ENCODE measurements at regions not wholly inside any gene's neighbourhood (a gene's known extent, or its start where the extent isn't known, plus 50 kb on each side); places are given as distances from the start of the nearest gene placed in this dataset.

GRCh38 chr14:85445151-85445795 is 84.7 kb upstream of the FLRT2 start:
- DNase-seq = no peak

GRCh38 chr14:85447883-85448282 is 82.1 kb upstream of the FLRT2 start:
- DNase-seq = no peak

- DNase-seq = no peak
These were observed 78.5 kb upstream of the FLRT2 start for GRCh38 chr14:85451421-85451820.

- no peak for DNase-seq
These were observed 76.3 kb upstream of the FLRT2 start for GRCh38 chr14:85453401-85454225.

- no peak for DNase-seq
These were observed 75.6 kb upstream of the FLRT2 start for GRCh38 chr14:85454226-85454813.

- DNase-seq = no peak
These were observed 70.5 kb upstream of the FLRT2 start for GRCh38 chr14:85459361-85460000.

- no peak for DNase-seq
These were observed 68.4 kb upstream of the FLRT2 start for GRCh38 chr14:85461432-85462133.

- no peak for DNase-seq
These were observed 66.4 kb upstream of the FLRT2 start for GRCh38 chr14:85463512-85463911.

GRCh38 chr14:85464135-85464895 is 65.6 kb upstream of the FLRT2 start:
- DNase-seq = no peak

GRCh38 chr14:85466678-85467077 is 63.3 kb upstream of the FLRT2 start:
- DNase-seq = no peak

- no peak for DNase-seq
These were observed 61.1 kb upstream of the FLRT2 start for GRCh38 chr14:85468816-85469215.

- DNase-seq = no peak
These were observed 58.8 kb upstream of the FLRT2 start for GRCh38 chr14:85471156-85471555.

- DNase-seq = no peak
These were observed 58.2 kb upstream of the FLRT2 start for GRCh38 chr14:85471744-85472143.

GRCh38 chr14:85474431-85474830 is 55.5 kb upstream of the FLRT2 start:
- DNase-seq = no peak

- DNase-seq = no peak
These were observed 54.8 kb upstream of the FLRT2 start for GRCh38 chr14:85475113-85475512.

GRCh38 chr14:85479306-85479705 is 50.6 kb upstream of the FLRT2 start:
- no peak for DNase-seq

- no peak for DNase-seq
These were observed 50.2 kb upstream of the FLRT2 start for GRCh38 chr14:85479771-85480170.
